ENCODE measurements at regions not wholly inside any gene's neighbourhood (a gene's known extent, or its start where the extent isn't known, plus 50 kb on each side); places are given as distances from the start of the nearest gene placed in this dataset.

- no peak for TF ChIP-seq CTCF (conservative IDR thresholded peaks at IDR 0.05 in 1 of 2, IDR thresholded peaks at IDR 0.05 in 1 of 2; ENCODE audit: extremely low read depth in 1 of 2, insufficient read depth in 1 of 2, low read depth in 1 of 2, low read length in 2 of 2)
- no peak for TF ChIP-seq EZH2 (IDR thresholded peaks at IDR 0.05; ENCODE audit: borderline replicate concordance, low read length)
Measured at GRCh38 chr6:43939281-43940070, 169.5 kb downstream of the VEGFA start.
